NCI-H146 treated with DMSO at 0.1 percent for 48 hours (cell line): ENCODE measurements at regions not wholly inside any gene's neighbourhood (a gene's known extent, or its start where the extent isn't known, plus 50 kb on each side); places are given as distances from the start of the nearest gene placed in this dataset.

Experiments
- DNase-seq: peaks from one replicate; lab custom pipeline; 2025; ENCODE audit not compliant: unreplicated experiment; lab: John Stamatoyannopoulos, UW

- DNase-seq = no peak
These were observed 262.9 kb downstream of the TDRD15 start for GRCh38 chr2:21386666-21387065.

- DNase-seq = no peak
These were observed 268.9 kb downstream of the TDRD15 start for GRCh38 chr2:21392649-21393048.

GRCh38 chr2:21393173-21393572 lies 269.4 kb downstream of the TDRD15 start:
- no peak for DNase-seq

GRCh38 chr2:21395366-21395765 lies 271.6 kb downstream of the TDRD15 start:
- no peak for DNase-seq

GRCh38 chr2:21396252-21396651 lies 272.5 kb downstream of the TDRD15 start:
- DNase-seq = no peak

- DNase-seq = no peak
These were observed 277.4 kb downstream of the TDRD15 start for GRCh38 chr2:21401022-21401698.

GRCh38 chr2:21404137-21404536 lies 280.4 kb downstream of the TDRD15 start:
- no peak for DNase-seq

GRCh38 chr2:21404827-21405625 lies 281.3 kb downstream of the TDRD15 start:
- no peak for DNase-seq

- DNase-seq = no peak
These were observed 282.6 kb downstream of the TDRD15 start for GRCh38 chr2:21406386-21406785.

GRCh38 chr2:21406911-21407310 lies 283.1 kb downstream of the TDRD15 start:
- no peak for DNase-seq

GRCh38 chr2:21407851-21408250 lies 284.1 kb downstream of the TDRD15 start:
- no peak for DNase-seq

GRCh38 chr2:21411741-21412140 lies 288.0 kb downstream of the TDRD15 start:
- no peak for DNase-seq

- no peak for DNase-seq
These were observed 289.2 kb downstream of the TDRD15 start for GRCh38 chr2:21412944-21413443.

GRCh38 chr2:21415234-21415633 lies 291.5 kb downstream of the TDRD15 start:
- no peak for DNase-seq

- DNase-seq = no peak
These were observed 292.5 kb downstream of the TDRD15 start for GRCh38 chr2:21416226-21416625.

- DNase-seq = no peak
These were observed 294.7 kb downstream of the TDRD15 start for GRCh38 chr2:21418456-21418855.

- DNase-seq = no peak
These were observed 297.0 kb downstream of the TDRD15 start for GRCh38 chr2:21420553-21421335.

- no peak for DNase-seq
These were observed 298.3 kb downstream of the TDRD15 start for GRCh38 chr2:21422050-21422449.

- no peak for DNase-seq
These were observed 299.2 kb downstream of the TDRD15 start for GRCh38 chr2:21422724-21423522.

GRCh38 chr2:21423854-21424253 lies 300.1 kb downstream of the TDRD15 start:
- no peak for DNase-seq

GRCh38 chr2:21424375-21424774 lies 300.6 kb downstream of the TDRD15 start:
- no peak for DNase-seq
